Right renal pelvis (tissue), 4 donors: ENCODE measurements at regions not wholly inside any gene's neighbourhood (a gene's known extent, or its start where the extent isn't known, plus 50 kb on each side); places are given as distances from the start of the nearest gene placed in this dataset.
"Not testable (repeated sequence)": the region's sequence is repeated elsewhere in the genome, so short reads cannot be mapped to it uniquely, and the experiment has no call there.

Experiments
- DNase-seq, 4 donors: peaks; one replicate each; pipeline ENCODE4 v3.0.0-alpha.2; 2013; ENCODE audit warnings: low read depth in 4 of 4, low spot score in 3 of 4, missing footprints in 1 of 4

DNA sequence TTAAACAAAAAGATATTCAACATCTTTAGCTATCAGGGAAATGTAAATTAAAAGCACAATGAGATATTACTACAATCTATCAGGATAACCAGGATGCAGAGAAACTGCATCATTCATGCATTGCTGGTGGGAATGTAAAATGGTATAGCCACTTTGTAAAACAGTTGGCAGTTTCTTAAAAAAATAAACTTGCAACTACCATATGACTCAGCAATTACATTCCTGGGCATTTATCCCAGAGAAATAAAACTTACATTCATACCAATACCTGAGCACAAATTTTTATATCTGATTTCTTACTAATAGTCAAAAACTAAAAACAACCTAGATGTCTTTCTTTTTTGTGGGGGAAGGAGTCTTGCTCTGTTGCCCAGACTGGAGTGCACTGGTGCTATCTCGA lies 190.3 kb upstream of the TAB2 start:
- DNase-seq, result no peak

DNA sequence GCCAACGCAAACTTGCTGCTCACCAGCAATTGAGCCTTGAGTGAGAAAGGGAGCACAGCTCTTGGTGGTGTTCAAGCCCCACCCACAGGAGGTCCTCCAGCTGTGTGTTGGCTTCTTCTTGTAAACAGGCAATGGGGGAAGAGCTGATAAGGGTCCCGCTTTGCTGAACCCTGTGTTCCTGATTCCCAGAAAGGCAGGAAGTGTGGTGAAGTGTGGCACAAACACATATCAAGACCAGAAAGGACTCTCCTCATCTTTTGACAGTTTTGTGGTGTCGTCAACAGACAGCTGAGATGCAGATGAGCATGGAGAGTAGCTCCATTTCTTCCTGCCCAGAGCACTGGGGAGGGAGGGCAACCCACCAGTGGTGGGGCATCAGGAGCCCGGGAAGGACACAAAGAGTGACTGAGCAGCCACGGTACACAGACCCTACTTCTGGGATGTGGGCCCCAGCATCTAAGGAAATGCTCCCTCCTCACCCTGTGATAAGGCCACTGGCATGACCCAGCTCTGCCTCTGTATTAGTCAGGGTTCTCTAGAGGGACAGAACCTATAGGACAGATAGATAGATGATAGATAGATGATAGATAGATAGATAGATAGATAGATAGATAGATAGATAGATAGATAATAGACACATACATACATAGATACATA lies 188.9 kb upstream of the TAB2 start:
- DNase-seq, result no peak

DNA sequence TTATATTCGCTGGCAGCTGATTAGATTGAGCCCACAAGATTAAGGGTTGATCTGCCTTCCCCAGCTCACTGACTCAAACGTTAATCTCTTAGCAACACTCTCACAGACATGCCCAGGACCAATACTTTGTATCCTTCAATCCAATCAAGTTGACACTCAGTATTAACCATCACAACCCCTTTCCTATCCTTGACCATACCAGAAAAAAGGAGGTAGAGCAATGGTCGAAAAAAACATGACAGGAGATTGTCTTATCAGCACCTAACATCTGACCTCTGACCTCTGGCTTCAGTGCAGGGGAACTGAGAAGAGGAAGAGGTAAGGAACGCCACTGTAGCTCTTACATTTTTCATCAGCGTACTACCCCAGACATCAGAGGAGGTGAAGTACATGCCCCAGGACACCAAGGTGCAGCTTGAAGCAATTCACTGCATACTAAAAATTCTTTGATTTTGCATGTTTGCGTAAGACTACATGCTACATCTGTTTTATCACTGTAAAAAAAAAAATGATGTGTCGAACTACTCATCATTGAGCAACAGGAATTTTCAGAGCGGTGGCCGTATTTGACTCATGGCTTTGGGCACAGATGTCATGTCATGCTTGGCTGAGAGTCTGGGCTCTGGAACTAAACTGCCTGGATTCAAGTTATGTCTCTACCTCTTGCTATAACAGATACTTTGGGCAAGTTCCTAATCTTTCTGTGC lies 188.0 kb upstream of the TAB2 start:
- DNase-seq, result no peak

DNA sequence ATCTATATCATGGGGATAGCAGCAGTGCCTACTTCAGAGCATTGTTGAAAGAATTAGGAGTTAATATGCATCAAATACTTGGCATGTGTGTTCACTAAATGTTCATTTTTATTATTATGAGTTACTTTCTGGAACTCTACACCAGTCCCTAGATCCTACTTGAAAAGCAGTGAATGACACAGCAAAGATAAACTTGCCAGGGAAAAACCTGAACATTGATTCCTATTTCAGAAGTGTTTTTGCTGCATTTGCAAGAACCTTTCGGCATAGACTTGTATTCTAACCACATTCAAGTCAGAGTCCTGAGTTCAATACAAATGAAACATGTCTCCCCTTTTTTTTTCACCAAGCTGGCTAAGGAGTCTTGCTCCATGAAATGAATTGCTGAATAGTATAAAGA lies 187.4 kb upstream of the TAB2 start:
- DNase-seq, result no peak

DNA sequence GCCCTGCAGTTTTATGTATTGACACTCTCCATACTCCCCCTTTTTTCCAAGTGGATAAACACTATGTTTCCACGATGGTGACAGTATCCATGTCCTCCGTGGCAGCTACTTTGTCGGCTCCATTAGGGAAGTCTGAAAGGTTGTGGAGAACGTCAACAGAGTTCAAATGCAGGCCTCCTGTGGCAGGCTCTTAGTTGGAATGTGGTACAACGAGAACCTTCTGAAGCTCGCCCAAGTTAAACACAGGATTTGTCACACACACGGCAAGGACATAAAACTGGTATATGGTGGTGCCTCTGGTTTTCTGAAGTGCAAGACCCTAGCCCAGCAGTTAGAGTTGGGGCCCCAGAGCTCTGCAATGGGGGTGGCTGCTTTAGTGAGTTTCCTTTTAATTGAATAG lies 187.0 kb upstream of the TAB2 start:
- DNase-seq, result no peak

DNA sequence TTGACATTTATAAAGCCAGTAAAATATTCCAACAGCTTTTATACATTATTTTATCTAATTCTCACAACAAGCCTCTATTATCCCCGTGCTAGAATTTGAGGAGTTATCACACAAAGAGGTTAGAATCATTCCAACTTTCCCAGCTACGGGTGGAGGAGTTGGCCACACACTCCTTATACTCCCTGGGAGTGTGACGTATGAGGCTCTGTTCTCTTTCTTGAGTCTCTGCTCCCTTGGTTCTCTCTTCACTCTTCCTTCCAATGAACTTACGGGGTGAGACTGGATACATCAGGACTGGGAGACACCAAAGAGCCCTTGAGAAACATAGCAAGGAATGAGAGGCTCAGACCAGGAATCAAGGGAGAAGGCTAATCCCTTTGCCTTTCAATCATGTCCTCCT lies 185.6 kb upstream of the TAB2 start:
- DNase-seq, result no peak

DNA sequence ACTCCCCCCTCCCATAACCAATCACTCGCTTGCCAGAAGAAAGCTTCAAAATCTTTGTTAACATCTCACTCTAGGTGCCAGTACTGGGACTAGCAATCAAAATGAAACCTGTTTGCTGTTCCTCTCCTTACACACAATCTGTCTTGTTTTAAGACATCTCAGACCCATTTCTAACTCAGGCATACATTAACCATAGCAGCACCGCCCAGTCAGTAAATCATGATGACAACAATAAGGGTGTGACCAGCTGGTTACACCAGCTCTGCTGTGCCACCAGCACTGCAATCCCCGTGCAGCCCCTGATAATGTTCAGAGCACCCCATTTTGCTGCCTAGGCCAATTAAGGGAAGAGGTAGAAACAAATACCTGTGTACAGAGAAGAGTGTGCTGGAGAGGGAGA lies 185.2 kb upstream of the TAB2 start:
- no peak for DNase-seq

DNA sequence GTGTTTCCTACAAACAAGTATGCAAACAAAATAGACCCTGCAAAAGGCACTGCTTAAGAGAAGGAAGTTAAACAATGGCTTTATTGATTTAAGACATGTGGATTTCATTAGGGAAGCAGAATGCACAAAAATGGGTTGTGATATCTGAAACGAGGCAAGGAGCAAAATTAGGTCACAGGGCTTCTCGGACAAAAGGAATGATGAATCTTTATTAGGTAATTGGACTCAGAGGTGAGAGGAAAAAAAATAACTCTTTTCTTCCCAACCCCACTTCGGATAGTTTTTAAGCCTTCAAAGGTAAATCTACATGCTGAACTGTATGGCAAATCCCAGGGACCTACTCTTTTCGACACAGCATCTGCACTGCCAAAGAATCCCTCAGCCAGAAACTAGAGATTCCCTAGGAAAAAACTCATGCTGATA lies 183.0 kb upstream of the TAB2 start:
- DNase-seq, result no peak

DNA sequence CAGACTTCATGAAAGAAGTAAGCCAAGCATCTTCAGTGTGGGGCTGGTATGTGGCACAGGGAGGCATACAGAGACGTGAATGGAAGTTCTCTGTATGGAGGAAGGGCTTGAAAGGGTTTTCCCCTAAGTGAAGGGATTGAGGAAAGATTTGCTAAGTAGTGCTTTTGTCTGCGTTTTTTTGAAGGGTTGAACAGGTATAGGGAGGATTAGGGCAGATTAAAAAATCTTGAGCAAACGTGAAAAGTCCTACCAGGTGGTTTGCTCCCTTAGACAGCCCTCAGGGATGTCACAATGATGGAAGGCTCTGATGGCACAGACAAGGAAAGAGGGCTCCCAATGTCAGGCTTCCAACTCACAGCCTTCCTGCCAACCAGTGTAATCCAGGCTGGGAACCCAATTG lies 181.7 kb upstream of the TAB2 start:
- no peak for DNase-seq

DNA sequence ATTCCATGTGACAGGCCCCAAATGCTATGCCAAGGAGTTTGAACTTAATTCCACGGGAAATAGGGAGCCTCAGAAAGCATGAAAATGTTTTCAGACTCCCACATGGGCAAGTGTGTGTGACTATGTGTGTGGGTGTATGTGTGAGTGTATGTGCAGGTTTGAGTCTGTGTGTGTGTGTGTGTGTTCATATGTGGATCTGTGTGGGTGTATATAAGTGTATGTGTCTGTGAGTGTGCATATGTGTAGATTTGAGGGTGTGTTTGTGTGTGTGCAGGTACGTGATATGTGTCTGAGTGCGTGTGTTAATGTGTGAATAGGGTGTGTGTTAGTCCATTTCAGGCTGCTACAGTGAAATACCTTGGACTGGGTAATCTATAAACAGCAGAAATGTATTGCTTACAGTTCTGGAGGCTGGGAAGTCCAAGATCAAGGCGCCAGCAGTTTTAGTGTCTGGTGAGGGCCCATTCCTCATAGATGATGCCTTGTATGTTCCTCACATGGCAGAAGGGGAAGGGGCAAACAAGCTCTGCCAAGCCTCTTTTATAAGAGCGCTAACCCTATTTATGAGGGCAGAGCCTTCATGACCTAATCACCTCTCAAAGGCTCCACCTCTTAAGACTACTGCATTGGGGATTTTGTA lies 181.1 kb upstream of the TAB2 start:
- no peak for DNase-seq

DNA sequence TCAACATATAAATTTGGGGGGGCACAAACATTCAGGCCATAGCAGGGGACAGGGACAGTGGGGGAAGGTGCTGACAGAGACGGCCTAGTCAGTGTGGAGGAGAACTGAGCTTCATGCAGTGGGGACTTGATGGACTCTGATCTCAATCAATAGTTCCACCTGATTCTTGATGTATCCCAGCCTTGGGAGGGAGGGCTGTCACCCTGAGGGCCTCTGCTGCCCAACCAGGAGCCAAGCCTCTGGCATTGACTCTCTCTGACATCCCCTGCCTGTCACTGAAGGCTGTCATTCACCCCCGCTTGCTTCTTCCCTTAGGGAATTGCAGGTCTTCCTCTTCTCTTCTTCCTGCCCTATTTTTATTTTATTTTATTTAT lies 180.6 kb upstream of the TAB2 start:
- no peak for DNase-seq

DNA sequence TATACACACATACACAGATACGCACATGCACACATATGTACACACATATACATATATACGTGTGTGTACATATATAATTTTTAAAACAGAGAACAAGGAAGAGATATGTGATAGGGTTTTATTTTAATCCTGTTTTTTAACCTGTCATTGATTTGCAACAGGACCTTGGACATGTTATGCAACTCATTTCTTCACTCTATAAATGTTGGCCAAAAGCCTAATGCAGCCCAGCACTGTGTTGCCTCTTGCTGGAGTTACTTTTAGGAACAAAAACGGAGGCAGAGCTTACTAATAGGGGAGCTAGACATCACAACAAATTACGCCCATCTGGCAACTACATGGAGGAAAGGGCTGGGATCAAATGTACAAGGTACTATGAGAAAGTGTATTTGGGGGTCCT lies 179.9 kb upstream of the TAB2 start:
- no peak for DNase-seq

DNA sequence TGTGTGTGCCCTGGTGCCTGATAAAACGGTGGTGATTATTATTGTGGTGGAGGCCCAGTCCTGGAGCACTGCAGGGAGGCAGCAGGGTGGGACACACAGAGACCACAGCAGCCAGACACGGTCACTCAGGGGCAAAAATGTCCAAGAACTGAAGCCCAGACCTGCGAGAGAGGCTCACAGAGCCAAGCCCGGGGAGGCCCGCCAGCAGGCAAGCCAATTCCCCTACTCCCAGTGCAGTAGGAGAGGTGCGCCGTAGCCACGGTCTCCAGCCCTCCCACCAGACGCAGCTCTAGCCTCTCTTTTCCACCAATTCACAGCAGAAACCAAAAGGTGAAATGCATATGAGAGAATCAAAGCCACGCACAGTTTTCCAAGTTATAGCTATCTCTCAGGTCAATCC lies 179.4 kb upstream of the TAB2 start:
- no peak for DNase-seq

DNA sequence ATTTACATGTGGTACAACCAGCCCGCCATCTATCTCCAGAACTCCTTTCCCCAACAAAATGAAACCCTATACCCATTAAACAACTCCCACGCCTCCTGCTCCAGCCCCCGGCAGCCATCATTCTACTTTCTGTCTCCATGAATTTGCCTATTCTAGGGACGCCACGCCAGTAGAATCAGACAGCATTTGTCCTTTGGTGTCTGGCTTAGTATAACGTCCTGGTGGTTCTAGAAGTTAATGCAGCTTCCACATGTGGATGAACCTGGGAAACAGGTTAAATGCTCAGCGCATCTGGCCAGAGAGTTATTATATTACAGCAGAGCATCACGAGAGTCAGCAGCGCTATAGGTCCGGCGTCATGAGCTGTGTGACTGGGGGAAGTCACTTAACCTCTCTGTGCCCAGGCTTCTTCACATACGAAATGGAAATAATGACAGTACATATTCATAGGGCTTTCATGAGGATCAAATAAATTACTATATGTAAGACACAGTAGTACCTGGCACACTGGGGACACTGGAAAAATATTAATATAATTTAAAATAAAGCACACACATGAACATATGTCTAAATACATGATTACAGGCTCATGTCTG lies 178.7 kb upstream of the TAB2 start:
- no peak for DNase-seq

DNA sequence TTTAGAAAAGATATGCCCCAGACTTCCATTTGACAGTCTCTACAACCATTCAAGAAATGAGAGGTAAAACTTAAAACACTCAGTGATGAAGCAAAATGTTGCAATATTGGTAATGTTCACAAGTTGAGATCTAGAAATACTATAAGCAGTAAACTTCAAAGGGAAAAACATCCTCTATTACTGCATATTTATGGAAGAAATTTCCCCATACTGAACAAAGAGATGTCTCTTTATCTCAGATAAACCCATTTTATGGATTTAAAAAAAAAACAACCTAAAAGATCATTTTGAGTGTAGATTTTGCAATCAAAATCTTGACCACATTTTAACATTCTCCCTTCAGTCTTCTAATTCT lies 177.8 kb upstream of the TAB2 start:
- no peak for DNase-seq

DNA sequence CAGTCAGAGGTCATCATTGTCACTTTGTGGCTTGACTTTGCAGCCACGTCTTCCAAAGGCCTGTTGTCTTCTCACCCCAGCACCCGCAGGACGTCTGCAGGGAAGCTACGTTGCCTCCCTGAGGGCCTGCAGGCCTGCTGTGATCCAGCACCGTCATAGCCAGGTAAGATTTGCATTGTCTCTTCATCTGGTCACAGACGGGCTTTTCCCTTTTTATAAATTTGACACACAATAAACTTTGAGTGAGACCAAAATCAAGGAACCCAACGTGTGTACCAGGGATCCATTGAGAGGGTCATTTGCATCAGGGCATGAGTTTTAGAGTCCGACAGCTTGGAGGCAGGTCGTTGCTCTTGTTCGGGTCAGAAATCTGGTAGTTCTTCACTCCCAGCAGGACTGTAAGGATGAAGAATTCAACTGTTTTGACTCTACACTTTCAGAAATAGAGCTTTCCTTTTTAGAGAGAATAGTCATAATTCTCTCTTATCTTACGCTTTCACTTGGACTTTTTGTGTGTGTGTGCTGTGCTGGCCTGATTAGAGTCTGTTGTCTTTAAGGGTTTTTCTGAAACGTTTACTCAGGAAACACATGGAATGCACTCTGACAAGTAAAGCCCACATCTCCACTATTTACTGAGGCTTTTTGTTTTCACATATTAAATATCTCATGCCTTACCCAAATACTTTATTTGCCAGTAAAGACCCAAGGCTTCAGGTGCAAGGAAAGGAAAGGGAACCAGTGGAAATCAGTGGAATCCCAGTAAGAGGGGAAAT lies 177.2 kb upstream of the TAB2 start:
- DNase-seq, result no peak

DNA sequence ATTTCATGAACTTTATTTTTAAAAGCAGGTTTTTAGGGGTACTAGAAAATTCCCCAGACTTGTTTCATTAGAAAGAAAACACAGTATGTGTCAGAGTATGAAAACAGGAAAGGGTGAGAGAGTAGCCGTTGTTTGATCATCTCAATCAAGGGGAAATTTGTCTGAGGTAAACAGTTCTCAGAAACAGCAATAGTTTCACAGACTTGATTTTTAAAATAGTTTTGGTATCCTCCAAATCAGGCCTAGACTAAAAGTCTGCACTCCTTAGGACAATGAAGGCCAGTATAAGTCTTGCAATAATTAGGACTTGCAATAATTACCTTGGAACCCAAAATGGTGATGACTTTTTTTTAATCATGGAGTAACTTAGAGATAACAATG lies 176.6 kb upstream of the TAB2 start:
- no peak for DNase-seq

DNA sequence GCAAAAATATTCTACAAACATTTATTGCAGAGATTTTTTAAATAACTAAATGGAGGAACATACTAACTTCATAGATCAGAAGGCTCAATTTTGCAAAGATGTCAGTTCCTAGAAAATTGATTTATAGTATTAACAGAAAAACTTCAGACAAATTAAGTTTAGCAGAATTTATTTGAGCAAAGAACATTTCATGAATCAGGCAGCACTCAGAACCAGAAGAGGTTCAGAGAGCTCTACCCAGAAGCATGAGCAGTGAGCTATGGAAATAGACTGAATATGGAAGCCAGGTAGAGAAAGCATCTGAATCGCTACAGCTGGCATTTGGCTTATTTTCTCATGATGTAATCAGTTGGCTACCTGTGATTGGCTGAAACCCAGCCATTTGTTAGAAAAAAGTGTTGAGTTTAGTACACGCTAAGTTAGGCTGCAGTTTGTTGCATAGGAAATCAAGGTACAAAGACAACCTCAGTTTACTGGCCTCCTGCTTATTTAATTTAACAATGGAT lies 174.5 kb upstream of the TAB2 start:
- no peak for DNase-seq

DNA sequence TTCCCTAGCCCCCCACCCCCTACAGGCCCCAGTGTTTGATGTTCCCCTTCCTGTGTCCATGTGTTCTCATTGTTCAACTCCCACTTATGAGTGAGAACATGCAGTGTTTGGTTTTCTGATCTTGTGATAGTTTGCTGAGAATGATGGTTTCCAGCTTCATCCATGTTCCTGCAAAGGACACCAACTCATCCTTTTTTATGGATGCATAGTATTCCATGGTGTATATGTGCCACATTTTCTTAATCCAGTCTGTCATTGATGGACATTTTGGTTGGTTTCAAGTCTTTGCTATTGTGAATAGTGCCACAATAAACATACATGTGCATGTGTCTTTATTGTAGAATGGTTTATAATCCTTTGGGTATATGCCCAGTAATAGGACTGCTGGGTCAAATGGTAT lies 171.7 kb upstream of the TAB2 start:
- not testable (repeated sequence) for DNase-seq

DNA sequence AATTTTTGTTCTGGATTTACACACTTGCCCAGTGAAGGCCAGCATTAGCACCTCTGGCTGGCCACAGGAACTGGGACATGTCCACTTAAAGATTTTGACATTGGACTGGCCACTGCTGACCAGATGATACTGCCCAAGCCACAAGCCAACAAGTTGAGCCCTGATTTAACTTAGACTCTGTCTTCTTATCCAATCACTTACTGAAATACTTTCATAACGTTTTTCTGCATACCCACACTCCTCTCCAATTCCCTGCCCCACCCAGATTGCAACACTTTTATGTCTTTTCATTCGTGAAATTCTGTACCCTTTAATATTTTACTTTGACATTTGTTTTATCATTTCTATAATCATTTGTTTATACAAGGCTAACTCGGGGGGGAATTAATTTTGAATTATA lies 170.3 kb upstream of the TAB2 start:
- no peak for DNase-seq
